Fibroblast of lung (primary cell): ENCODE measurements at regions not wholly inside any gene's neighbourhood (a gene's known extent, or its start where the extent isn't known, plus 50 kb on each side); places are given as distances from the start of the nearest gene placed in this dataset.

Experiments
- EZH2 ChIP-seq: IDR thresholded peaks from 2 replicates; pipeline ENCODE4 v1.5.1; 2012; ENCODE audit warnings: low read length, control low read depth, mild to moderate bottlenecking; ENCODE audit errors: missing control alignments
- TF ChIP-seq, protein P1 (sequence below), 2 donors: IDR thresholded peaks in 1 of 2; conservative IDR thresholded peaks in 1 of 2; 1 replicate in 1 of 2; 2 replicates in 1 of 2; pipeline ENCODE4 v1.5.1; 2011 to 2012; ENCODE audit warnings: low read length in 2 of 2, control low read depth in 1 of 2, inconsistent platforms in 1 of 2, low read depth in 1 of 2, mild to moderate bottlenecking in 1 of 2

DNA sequence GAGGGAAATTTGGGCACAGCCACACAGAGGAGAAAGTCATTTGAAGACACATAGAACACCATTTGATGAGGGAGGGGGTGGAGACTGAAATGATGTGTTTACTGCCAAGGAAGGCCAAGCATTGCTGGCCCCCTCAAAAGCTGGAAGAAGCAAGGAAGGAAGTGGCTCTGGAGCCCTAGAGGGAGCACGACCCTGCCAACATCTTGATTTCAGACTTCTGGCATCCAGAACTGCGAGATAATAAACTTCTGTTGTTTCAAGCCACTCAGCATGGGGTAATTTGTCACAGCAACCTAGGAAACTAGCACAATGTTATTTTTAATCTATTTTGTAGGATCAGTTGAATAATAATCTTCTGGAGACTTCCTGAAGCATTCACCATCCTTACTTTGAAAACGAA is 314.8 kb upstream of the GOT2 start:
- TF ChIP-seq, protein P1, sequence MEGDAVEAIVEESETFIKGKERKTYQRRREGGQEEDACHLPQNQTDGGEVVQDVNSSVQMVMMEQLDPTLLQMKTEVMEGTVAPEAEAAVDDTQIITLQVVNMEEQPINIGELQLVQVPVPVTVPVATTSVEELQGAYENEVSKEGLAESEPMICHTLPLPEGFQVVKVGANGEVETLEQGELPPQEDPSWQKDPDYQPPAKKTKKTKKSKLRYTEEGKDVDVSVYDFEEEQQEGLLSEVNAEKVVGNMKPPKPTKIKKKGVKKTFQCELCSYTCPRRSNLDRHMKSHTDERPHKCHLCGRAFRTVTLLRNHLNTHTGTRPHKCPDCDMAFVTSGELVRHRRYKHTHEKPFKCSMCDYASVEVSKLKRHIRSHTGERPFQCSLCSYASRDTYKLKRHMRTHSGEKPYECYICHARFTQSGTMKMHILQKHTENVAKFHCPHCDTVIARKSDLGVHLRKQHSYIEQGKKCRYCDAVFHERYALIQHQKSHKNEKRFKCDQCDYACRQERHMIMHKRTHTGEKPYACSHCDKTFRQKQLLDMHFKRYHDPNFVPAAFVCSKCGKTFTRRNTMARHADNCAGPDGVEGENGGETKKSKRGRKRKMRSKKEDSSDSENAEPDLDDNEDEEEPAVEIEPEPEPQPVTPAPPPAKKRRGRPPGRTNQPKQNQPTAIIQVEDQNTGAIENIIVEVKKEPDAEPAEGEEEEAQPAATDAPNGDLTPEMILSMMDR (conservative IDR thresholded peaks at IDR 0.05 in 1 of 2, IDR thresholded peaks at IDR 0.05 in 1 of 2; ENCODE audit: low read depth in 1 of 2, low read length in 2 of 2): no peak
- no peak for TF ChIP-seq EZH2
